ENCODE measurements at regions not wholly inside any gene's neighbourhood (a gene's known extent, or its start where the extent isn't known, plus 50 kb on each side); places are given as distances from the start of the nearest gene placed in this dataset.

DNA sequence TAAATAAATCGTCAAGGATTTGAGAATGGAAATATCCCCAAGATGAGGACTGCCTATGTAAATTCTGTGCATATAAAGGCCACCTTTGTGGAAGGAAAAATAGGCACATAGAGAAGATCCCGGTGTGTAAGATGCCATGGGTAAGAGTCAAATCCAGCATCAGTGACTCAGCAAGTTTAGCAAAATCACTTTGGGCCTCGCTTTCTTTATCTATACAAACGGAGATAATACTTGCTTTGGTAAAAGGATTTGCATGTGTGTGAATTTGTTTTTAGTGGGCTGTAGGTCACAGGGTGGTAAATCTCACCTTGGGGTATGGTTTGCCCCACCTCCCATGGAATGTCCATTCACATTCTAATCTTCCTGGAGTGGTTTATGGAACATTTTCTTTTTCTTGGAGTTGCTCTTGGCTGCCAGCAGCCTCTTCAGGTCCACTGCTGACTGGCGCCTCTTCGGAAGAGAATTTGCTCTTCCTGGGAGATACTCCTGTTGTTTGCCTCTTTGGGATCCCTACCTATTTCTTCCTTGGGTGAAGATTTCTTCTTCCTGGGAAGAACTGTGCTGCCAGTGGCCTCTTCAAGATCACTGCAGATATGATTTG, 587.6 kb downstream of the CDH11 start:
- DNase-seq, result no peak

- DNase-seq, result no peak
Observed at GRCh38 chr16:64532691-64533090, 589.2 kb downstream of the CDH11 start.

DNA sequence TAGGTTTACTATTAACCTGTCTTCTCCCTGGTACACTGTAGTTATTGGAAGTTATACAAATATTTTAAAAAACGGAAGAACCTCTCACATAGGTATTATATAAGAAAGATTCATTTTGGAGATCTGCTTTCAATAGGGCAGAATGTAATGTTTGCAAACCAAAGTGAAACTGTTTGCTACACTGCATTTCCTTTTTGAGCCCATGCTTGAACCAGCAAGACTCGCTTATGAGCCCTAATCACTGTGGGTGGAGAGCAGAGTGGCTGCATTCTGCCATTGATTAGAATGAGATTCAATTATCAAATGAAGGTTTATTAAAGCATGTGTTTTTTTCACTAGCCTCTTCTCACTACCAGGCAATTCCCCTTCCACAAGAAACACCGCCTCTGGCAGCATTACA, 589.7 kb downstream of the CDH11 start:
- no peak for DNase-seq

DNA sequence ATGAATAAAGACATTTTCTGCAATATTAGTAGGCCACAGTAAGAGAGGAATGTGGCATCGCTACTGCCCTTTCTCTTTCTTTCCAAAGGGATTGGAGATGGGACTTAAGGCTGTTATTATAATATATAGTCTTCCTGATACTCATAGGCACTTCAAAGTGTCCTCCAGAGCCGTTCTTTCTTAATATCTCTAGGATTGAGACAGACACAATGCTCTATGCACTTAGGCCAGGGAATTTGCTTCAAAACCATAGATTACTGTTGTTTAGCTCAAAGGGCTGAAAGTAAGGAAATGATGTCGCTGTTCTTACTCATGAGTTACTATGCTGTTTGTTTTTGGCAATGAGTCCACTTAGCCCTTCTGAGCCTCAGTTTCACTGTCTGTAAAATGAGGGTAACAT, 590.5 kb downstream of the CDH11 start:
- no peak for DNase-seq

GRCh38 chr16:64522548-64522947, 599.3 kb downstream of the CDH11 start:
- DNase-seq, result no peak

GRCh38 chr16:64513871-64514270, 608.0 kb downstream of the CDH11 start:
- no peak for DNase-seq

DNA sequence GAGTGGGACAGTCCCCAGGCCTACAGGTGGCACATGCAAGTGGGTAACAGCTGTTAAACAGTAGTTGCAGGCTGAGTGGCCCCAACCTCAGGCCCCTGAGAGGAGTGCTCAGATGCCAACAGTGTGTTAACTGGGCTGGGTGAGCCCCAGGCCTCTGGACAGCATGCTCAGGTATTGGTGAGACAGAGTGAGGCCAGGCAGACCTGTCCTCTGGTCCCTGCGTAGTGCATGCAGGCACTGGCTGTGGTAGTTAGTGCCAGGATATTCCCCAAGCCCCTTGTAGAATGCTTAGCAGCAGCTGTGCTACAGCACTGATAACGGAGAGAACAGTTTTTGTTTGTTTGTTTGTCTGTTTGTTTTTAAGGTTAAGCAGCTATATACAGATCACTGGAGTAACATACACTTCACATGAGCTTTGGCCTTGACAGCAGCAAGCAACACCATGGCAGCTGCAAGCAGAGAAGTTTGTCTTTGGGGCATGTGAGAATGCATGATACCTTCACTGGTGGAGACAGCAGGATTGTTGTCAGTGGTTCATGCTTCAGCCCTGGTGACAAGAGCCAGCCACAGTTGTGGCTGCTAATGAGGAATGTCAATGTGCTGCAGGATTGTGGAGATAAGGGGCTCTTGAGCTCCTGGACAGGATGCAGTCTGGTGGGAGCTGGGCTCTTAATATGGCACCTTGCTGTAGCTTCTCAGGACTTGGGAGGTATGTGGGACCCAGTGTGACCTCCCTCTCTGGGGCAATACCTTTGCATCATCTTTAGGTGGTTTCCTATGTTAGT, 614.4 kb downstream of the CDH11 start:
- no peak for DNase-seq

DNA sequence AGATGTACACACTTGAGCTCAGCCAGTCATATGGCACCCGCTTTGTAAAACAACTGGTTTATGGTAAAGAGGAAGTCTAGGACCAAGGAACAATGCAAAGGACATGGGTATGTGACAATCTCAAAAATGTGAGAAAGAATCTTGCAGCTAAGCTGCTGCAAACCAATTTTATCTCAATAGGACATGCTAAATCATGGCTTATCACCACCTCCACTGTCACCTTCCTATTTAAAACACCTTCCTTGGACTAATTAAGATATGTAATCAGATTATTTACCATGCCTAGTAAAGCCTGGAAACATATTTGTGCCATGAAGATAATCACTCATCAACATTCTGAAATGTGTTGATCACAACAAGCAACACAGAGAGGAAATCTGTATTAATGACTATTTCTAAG, 622.7 kb downstream of the CDH11 start:
- DNase-seq, result no peak

- DNase-seq, result no peak
Observed at GRCh38 chr16:64498363-64498762, 623.5 kb downstream of the CDH11 start.

GRCh38 chr16:64493709-64494108, 628.2 kb downstream of the CDH11 start:
- no peak for DNase-seq

- no peak for DNase-seq
Observed at GRCh38 chr16:64489449-64489848, 632.4 kb downstream of the CDH11 start.

- no peak for DNase-seq
Observed at GRCh38 chr16:64486561-64486960, 635.3 kb downstream of the CDH11 start.

GRCh38 chr16:64481497-64481896, 640.4 kb downstream of the CDH11 start:
- no peak for DNase-seq

DNA sequence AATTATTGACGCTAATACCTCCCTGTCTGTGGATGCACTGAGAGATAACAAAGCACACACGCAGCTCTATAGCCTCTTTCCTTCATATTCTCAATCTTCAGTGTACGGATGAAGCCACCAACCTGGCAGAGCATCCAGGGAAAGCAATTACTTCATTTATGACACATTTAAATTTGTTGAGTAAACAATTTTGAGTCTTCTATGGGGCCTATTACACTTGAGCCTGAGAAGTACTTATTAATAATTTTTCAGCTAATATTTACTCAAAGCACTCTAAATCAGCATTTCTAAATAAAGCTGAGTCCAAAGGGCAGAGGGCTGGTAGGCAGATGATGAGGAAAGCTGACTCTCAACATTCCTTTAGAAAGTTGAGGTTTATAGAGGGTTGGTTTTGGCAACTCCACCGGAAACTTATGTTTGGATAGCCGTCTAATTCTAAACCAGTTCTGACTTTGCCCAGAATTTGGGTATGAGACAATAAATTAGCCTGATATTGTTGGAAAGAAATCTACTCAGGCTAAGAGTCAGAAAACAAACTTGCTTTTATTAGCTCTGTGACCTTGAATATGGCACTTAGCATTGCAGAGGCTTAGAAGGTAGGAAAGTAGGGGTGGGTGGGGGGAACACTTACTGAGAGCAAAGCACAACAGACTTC, 643.5 kb downstream of the CDH11 start:
- no peak for DNase-seq

DNA sequence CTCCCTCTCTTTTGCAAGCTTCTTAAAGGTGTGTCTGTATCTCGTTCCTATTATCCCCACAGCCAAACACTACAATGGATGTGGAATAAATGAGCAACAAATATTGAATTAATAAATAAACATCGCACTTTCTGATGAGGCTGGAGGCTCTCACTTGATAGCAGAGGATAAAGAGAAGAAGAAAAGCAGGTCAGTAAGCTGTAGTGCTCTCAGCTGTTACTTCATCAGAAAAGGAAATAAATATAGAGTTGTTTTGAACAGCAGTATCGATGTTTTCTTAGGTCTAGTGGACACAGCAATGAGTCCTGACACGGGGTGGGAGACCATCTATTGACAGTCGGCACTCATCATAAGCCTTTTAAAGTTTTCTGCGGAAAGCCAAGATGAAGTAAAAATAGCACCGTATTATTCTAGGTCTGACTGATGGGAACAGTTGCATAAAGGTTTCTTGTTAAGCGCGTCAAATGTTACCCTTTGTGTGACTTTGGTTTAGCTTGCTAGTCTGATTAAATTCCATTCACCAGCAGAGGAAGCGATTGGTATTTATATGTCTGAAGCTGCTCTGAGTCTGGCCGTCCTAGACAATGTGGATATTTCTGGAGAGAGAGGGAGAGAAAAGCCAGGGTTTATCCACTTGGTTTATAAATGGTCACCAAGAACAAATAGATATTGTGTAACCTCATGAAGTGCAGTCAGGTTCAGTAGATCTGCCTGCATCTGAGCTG, 646.1 kb downstream of the CDH11 start:
- DNase-seq, result no peak

DNA sequence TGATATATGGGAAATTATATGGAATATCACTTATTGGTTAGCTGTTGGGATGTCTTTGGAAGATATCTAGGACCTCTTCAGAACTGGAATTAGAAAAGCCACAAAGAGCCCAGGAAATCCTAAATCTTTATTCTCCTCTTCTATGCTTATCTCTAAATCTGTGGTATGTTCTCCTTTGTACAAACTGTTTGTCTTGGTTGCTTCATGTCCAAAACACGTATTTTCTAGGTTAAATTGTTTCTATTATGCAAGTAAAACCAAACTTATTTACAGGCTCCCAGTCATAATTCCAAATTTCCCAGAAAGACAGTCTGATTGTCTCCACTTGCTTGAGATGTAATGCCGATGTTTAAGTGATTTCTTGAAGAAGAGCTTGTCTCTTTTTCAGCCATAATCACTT, 650.9 kb downstream of the CDH11 start:
- DNase-seq, result no peak

GRCh38 chr16:64469906-64470702, 651.8 kb downstream of the CDH11 start:
- DNase-seq, result no peak

DNA sequence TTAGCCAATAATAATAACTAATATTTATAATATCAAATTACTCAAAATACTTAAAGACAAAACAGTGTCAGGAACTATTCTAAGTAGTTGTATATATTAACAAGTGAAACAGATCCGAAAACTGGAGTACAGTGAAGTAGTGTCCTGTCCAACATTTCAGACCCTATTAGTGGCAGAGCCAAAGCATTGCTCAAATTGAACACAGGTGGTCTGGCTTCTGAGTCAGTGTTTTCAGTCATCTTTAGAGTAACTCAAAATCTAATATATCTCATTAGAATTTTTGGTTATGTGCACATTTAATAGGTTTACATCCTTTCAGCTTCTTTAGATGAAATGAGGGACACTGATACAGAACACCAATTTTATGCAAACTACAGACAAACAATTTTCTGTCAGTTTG, 652.5 kb downstream of the CDH11 start:
- DNase-seq, result no peak

- DNase-seq, result no peak
Observed at GRCh38 chr16:64468515-64469090, 653.3 kb downstream of the CDH11 start.

DNA sequence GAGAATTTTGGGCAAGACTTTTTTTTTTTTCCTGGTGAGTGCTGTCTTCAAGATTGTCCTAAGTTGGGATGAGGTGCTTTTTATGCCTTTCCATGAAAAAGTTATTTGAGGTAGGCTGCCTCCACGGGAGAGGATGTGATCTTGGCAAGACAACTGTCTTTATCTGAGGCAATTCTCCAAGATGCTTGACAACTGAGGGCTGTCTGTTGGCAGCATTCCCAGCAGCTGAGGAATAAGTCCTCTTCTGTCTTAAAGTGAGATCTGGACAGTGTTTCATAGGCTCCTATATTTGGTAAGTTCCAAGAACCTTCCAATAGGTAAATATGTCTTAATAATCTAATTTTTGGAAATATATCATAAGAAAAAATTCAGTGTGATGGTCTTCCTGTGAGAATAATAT, 662.0 kb downstream of the CDH11 start:
- DNase-seq, result no peak

DNA sequence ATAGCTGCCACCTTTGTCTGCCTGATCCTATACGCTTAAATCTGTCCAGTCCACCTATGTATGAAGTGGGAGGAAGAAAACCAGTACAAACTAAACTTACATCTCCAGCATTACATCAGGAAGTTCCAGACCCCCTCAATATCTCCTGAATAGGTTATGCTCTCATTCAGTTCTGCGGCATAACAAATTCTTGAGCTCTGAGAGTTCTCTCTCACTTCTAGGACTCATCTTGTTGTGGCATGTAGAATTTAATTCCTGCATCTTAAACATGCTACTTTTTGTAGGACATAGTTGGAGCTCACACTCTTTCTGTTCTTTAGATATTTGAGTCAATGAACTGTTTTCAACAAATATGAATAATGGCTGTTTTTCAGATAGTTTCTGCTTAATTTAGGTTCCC, 662.5 kb downstream of the CDH11 start:
- DNase-seq, result no peak

DNA sequence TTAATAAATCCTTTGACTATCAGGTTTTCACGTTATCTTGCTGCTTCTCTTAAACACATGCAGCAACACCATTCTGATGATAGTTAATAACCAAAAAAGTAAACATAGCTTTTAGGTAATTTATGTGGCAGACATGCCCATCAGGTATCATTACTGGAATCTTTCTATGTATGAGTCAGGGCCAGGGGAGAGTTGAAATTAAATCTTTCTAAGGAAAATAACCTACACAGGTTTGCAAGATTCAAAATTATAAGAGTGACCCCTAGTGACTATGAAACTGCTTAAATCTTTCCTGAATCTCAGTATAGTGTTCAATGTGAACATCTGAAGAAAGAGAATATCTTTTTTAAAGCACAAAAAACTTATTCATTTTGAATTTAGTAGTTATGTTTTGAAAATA, 666.6 kb downstream of the CDH11 start:
- no peak for DNase-seq

Measured in suppressor macrophage treated with lipopolysaccharide for 1 hour (primary cell).